DND-41 (cell line): ENCODE measurements at regions not wholly inside any gene's neighbourhood (a gene's known extent, or its start where the extent isn't known, plus 50 kb on each side); places are given as distances from the start of the nearest gene placed in this dataset.

Experiments used
- ATAC-seq: fragments of 200-7000 bp; cut with Tn5 transposase; 3 replicates; pipeline ENCODE4 v1.9.1; 2021; ENCODE audit warnings: low read depth; ENCODE audit not compliant: insufficient read depth
- DNase-seq: peaks from one replicate; pipeline ENCODE4 v3.0.0-alpha.2; 2020
- H2AFZ ChIP-seq: 2 replicates; pipeline ENCODE4 v1.6.0; 2012; ENCODE audit warnings: low read depth, low read length
- H3K27ac ChIP-seq: 2 replicates; pipeline ENCODE4 v1.5.1; 2012; ENCODE audit warnings: low read length, inconsistent platforms
- H3K27me3 ChIP-seq: fragments of 200-600 bp; sonication (generic); 2 replicates; pipeline ENCODE4 v1.6.0; 2012; ENCODE audit warnings: low read length, mild to moderate bottlenecking, inconsistent platforms; ENCODE audit not compliant: insufficient read depth, poor library complexity
- H3K36me3 ChIP-seq: 2 replicates; pipeline ENCODE4 v1.5.1; 2012; ENCODE audit warnings: low read length, inconsistent platforms; ENCODE audit not compliant: insufficient read depth
- H3K4me1 ChIP-seq: 2 replicates; pipeline ENCODE4 v1.5.1; 2012; ENCODE audit warnings: mild to moderate bottlenecking, low read length; ENCODE audit not compliant: insufficient read depth
- H3K4me2 ChIP-seq: 2 replicates; pipeline ENCODE4 v1.6.0; 2012; ENCODE audit warnings: mild to moderate bottlenecking, moderate library complexity, low read length, inconsistent platforms; ENCODE audit not compliant: insufficient read depth
- H3K4me3 ChIP-seq, 2 experiments: fragments of 200-600 bp in 1 of 2; shearing (Covaris generic) in 1 of 2; 2 replicates each; pipeline ENCODE4 v1.5.1; 2012 to 2016; ENCODE audit warnings: inconsistent platforms in 2 of 2, low read length in 2 of 2, mild to moderate bottlenecking in 2 of 2, low read depth in 1 of 2, moderate library complexity in 1 of 2
- H3K79me2 ChIP-seq: 2 replicates; pipeline ENCODE4 v1.6.0; 2012; ENCODE audit warnings: low read length, inconsistent platforms; ENCODE audit not compliant: insufficient read depth
- H3K9ac ChIP-seq: 2 replicates; pipeline ENCODE4 v1.6.0; 2012; ENCODE audit warnings: low read depth, mild to moderate bottlenecking, inconsistent platforms, low read length, moderate library complexity
- H3K9me3 ChIP-seq: 2 replicates; pipeline ENCODE4 v1.5.1; 2012; ENCODE audit warnings: low read length, moderate library complexity, mild to moderate bottlenecking, inconsistent platforms; ENCODE audit not compliant: insufficient read depth, severe bottlenecking
- H4K20me1 ChIP-seq: 2 replicates; pipeline ENCODE4 v1.6.0; 2012; ENCODE audit warnings: low read length; ENCODE audit not compliant: insufficient read depth
- CTCF ChIP-seq: IDR thresholded peaks from 2 replicates; pipeline ENCODE4 v1.5.1; 2012; ENCODE audit warnings: borderline replicate concordance, low read length, moderate library complexity, mild to moderate bottlenecking; ENCODE audit not compliant: poor library complexity, severe bottlenecking; ENCODE audit errors: extremely low read depth
- EZH2 ChIP-seq: IDR thresholded peaks from 3 replicates; pipeline ENCODE4 v1.6.1; 2012; ENCODE audit warnings: borderline replicate concordance, low read depth, mild to moderate bottlenecking, moderate library complexity, low read length, inconsistent platforms; ENCODE audit not compliant: severe bottlenecking

GRCh38 chr7:76123316-76123715, 75.4 kb downstream of the MDH2 start:
- Histone ChIP-seq H3K79me2 (no peaks in the 10 kb centered on the region), H3K4me2 (no peak overlapping the region), H2AFZ (no peak overlapping the region), H3K9me3 (no peaks in the 10 kb centered on the region), H3K9ac (no peak overlapping the region), H4K20me1 (no peaks in the 10 kb centered on the region), H3K27ac (no peak overlapping the region), H3K4me3 (no peak overlapping the region), H3K27me3 (no peaks in the 10 kb centered on the region), H3K36me3 (no peaks in the 10 kb centered on the region), H3K4me1 (no peaks in the 10 kb centered on the region)
- TF ChIP-seq CTCF (no peak), EZH2 (no peak)
- no peak for ATAC-seq
- no peak for DNase-seq

DNA sequence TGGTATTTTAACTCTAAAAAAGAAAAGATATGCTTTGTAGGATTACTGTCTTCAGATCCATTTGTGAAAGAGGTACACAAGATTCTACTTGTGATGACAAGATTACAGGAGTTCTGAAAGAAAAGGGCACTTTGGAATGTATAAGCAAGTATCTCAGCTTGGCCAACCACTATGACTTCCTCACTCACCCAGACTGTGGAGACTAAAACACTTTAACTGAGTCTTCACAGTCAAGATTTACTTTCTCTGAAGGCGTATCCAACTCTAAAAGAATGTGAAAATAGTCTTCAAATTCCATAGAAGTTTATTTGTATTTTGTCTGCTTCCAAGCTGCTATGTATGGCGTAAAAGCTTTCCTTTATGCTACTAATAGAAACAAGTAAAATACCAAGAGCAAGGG, 76.1 kb upstream of the SRRM3 start:
- no peak for ATAC-seq
- DNase-seq: no peak
- H3K36me3 ChIP-seq: no peaks in the 10 kb centered on the region
- H3K27me3 ChIP-seq: peaks cover 6% of the 10 kb centered on the region
- H3K4me1 ChIP-seq: no peaks in the 10 kb centered on the region
- H3K27ac ChIP-seq: no peak overlapping the region
- no peak overlapping the region for H3K4me2 ChIP-seq
- H3K9me3 ChIP-seq: no peaks in the 10 kb centered on the region
- no peaks in the 10 kb centered on the region for H4K20me1 ChIP-seq
- no peaks in the 10 kb centered on the region for H3K79me2 ChIP-seq
- H3K9ac ChIP-seq: no peak overlapping the region
- TF ChIP-seq CTCF (no peak), EZH2 (no peak)
- H3K4me3 ChIP-seq: no peak overlapping the region
- no peak overlapping the region for H2AFZ ChIP-seq

GRCh38 chr7:76126632-76127031, 75.1 kb upstream of the SRRM3 start:
- H3K4me1 ChIP-seq: no peaks in the 10 kb centered on the region
- TF ChIP-seq EZH2 (no peak), CTCF (no peak)
- DNase-seq: no peak
- no peak overlapping the region for H3K9ac ChIP-seq
- peaks cover 6% of the 10 kb centered on the region for H3K27me3 ChIP-seq
- no peak overlapping the region for H3K4me2 ChIP-seq
- H3K79me2 ChIP-seq: no peaks in the 10 kb centered on the region
- no peaks in the 10 kb centered on the region for H4K20me1 ChIP-seq
- H2AFZ ChIP-seq: no peak overlapping the region
- no peak overlapping the region for H3K4me3 ChIP-seq
- no peak for ATAC-seq
- no peak overlapping the region for H3K27ac ChIP-seq
- no peaks in the 10 kb centered on the region for H3K9me3 ChIP-seq
- H3K36me3 ChIP-seq: no peaks in the 10 kb centered on the region

GRCh38 chr7:76129366-76129765, 72.3 kb upstream of the SRRM3 start:
- Histone ChIP-seq H3K79me2 (no peaks in the 10 kb centered on the region), H3K27me3 (peaks cover 6% of the 10 kb centered on the region), H3K9ac (no peak overlapping the region), H3K4me1 (no peaks in the 10 kb centered on the region), H2AFZ (no peak overlapping the region), H3K27ac (no peak overlapping the region), H3K4me3 (no peak overlapping the region), H3K36me3 (no peaks in the 10 kb centered on the region), H4K20me1 (no peaks in the 10 kb centered on the region), H3K4me2 (no peak overlapping the region), H3K9me3 (no peaks in the 10 kb centered on the region)
- no peak for DNase-seq
- ATAC-seq: no peak
- TF ChIP-seq CTCF: no peak
- TF ChIP-seq EZH2: no peak
